Stomach (tissue), 8 donors: ENCODE measurements at regions not wholly inside any gene's neighbourhood (a gene's known extent, or its start where the extent isn't known, plus 50 kb on each side); places are given as distances from the start of the nearest gene placed in this dataset.
A peak's percentile ranks its signal among the peaks of the same experiment; 100 is the strongest.

Experiments
- DNase-seq, 2 donors: peaks; one replicate each; pipeline versions ENCODE4 v3.0.0 to v3.0.0-alpha.2; 2013 to 2019
- H3K27ac ChIP-seq, 5 donors: fragments of 200-600 bp in 4 of 5; sonication (generic) in 4 of 5; one replicate each; pipeline ENCODE4 v1.5.1; 2013 to 2019; ENCODE audit warnings: mild to moderate bottlenecking in 1 of 5, moderate library complexity in 1 of 5
- H3K27me3 ChIP-seq, 3 donors: fragments of 200-600 bp; sonication (generic); one replicate each; pipeline ENCODE4 v1.5.1; 2017 to 2019; ENCODE audit warnings: mixed run types in 1 of 3
- H3K36me3 ChIP-seq, 4 donors: fragments of 200-600 bp; sonication (generic); 1 replicate in 3 of 4; 2 replicates in 1 of 4; pipeline ENCODE4 v1.5.1; 2016 to 2019
- H3K4me1 ChIP-seq, 4 donors: fragments of 200-600 bp; sonication (generic); one replicate each; pipeline ENCODE4 v1.5.1; 2016 to 2019
- H3K4me3 ChIP-seq, 4 donors: fragments of 200-600 bp; sonication (generic) in 3 of 4; one replicate each; pipeline ENCODE4 v1.5.1; 2016 to 2019; ENCODE audit warnings: mild to moderate bottlenecking in 1 of 4
- H3K9me3 ChIP-seq, 4 donors: fragments of 200-600 bp; sonication (generic); one replicate each; pipeline ENCODE4 v1.5.1; 2016 to 2019
- CTCF ChIP-seq, 7 experiments: fragments of 450-650 bp in 4 of 7; fragments of 200-600 bp in 3 of 7; sonication (generic) in 3 of 7; IDR thresholded peaks; one replicate each; pipeline ENCODE4 v1.5.1; 2016 to 2019; ENCODE audit warnings: antibody characterized with exemption in 7 of 7, control low read depth in 2 of 7, mild to moderate bottlenecking in 1 of 7
- EP300 ChIP-seq: sonication (generic); formaldehyde crosslinking; IDR thresholded peaks from one replicate; pipeline ENCODE4 v1.6.1; 2017; ENCODE audit warnings: antibody characterized with exemption
- POLR2A ChIP-seq, 4 donors: fragments of 450-650 bp; IDR thresholded peaks; one replicate each; pipeline ENCODE4 v1.6.1; 2016; ENCODE audit warnings: antibody characterized with exemption in 4 of 4, control low read depth in 2 of 4, mild to moderate bottlenecking in 1 of 4, moderate library complexity in 1 of 4
- POLR2AphosphoS5 ChIP-seq, 3 donors: sonication (generic); formaldehyde crosslinking; IDR thresholded peaks; one replicate each; pipeline ENCODE4 v1.6.1; 2016; ENCODE audit warnings: antibody characterized with exemption in 3 of 3
- WGBS, 5 donors: extraction: QIAGEN DNeasy Blood & Tissue Kit in 3 of 5; methylation state at CpG; one replicate each; pipeline versions ENCODE4 v1.1.5 to v1.1.7; 2013 to 2018; 5-methylcytosine and 5-hydroxymethylcytosine counted together
- intact Hi-C: fragments of 100-400 bp; cut with DNase I; formaldehyde crosslinking; loops from one replicate; pipeline ENCODE4 v1.15.1; 2023; ENCODE audit warnings: low total_unique reads
- donor health status: healthy with polysubstance abuse.
- donor health status: Bipolar disorder and iron deficiency.
- donor health status: healthy.

GRCh38 chr5:68780299-68780955 lies 313.4 kb upstream of the SLC30A5 start:
- 69 to 100% (median 100%) methylated on average over 1 of the region's 1 CpG for WGBS, 5 donors
- intact Hi-C loops: no loop called here

GRCh38 chr5:68793074-68793473 lies 300.7 kb upstream of the SLC30A5 start:
- H3K27me3 ChIP-seq: no peaks in the 10 kb centered on the region
- no peak for TF ChIP-seq EP300
- TF ChIP-seq CTCF (IDR thresholded peaks at IDR 0.05): no peak
- no peak for TF ChIP-seq POLR2AphosphoS5 (IDR thresholded peaks at IDR 0.05)
- TF ChIP-seq POLR2A (IDR thresholded peaks at IDR 0.05): no peak
- 22 to 55% (median 44%) methylated on average over 1 of the region's 1 CpG for WGBS, 5 donors
- no peaks in the 10 kb centered on the region for H3K9me3 ChIP-seq
- DNase-seq: no peak
- H3K4me1 ChIP-seq: no peaks in the 10 kb centered on the region
- H3K36me3 ChIP-seq: no peaks in the 10 kb centered on the region
- no peak overlapping the region for H3K4me3 ChIP-seq
- intact Hi-C loops: no loop called here
- peak overlapping the region in 1 of 5 donors; percentile 49 for H3K27ac ChIP-seq

More at GRCh38 chr5:68780299-68780955, 313.4 kb upstream of the SLC30A5 start:
- Histone ChIP-seq H3K27me3 (no peaks in the 10 kb centered on the region), H3K36me3 (no peaks in the 10 kb centered on the region), H3K27ac (no peak overlapping the region), H3K9me3 (peaks cover 0 to 6% (median 1%) of the 10 kb centered on the region in 4 donors), H3K4me3 (no peak overlapping the region), H3K4me1 (no peaks in the 10 kb centered on the region)
- TF ChIP-seq POLR2AphosphoS5 (IDR thresholded peaks at IDR 0.05) (no peak), POLR2A (IDR thresholded peaks at IDR 0.05) (no peak), EP300 (no peak), CTCF (IDR thresholded peaks at IDR 0.05) (no peak)
- DNase-seq: no peak

GRCh38 chr5:68793993-68794392 lies 299.8 kb upstream of the SLC30A5 start:
- Histone ChIP-seq H3K4me1 (no peaks in the 10 kb centered on the region), H3K27me3 (no peaks in the 10 kb centered on the region), H3K27ac (no peak overlapping the region), H3K4me3 (no peak overlapping the region), H3K36me3 (no peaks in the 10 kb centered on the region), H3K9me3 (no peaks in the 10 kb centered on the region)
- intact Hi-C loops: no loop called here
- DNase-seq: no peak
- TF ChIP-seq POLR2A (IDR thresholded peaks at IDR 0.05): no peak
- TF ChIP-seq EP300: no peak
- 76 to 89% (median 83%) methylated on average over 4 of the region's 4 CpGs for WGBS, 5 donors

- Histone ChIP-seq H3K4me1 (no peaks in the 10 kb centered on the region), H3K9me3 (no peaks in the 10 kb centered on the region), H3K27me3 (no peaks in the 10 kb centered on the region), H3K36me3 (no peaks in the 10 kb centered on the region), H3K4me3 (no peak overlapping the region), H3K27ac (no peak overlapping the region)
- DNase-seq: no peak
- intact Hi-C loops: no loop called here
- TF ChIP-seq POLR2A (IDR thresholded peaks at IDR 0.05) (no peak), CTCF (IDR thresholded peaks at IDR 0.05) (no peak), EP300 (no peak), POLR2AphosphoS5 (IDR thresholded peaks at IDR 0.05) (no peak)
- WGBS, 5 donors: 75 to 87% (median 83%) methylated on average over 6 of the region's 6 CpGs
These were observed 298.6 kb upstream of the SLC30A5 start for GRCh38 chr5:68795190-68795589.
